SK-N-SH (cell line): ENCODE measurements at regions not wholly inside any gene's neighbourhood (a gene's known extent, or its start where the extent isn't known, plus 50 kb on each side); places are given as distances from the start of the nearest gene placed in this dataset.

Experiments
- CTCF ChIA-PET: fragments of 300-600, 350-600 bp; formaldehyde crosslinking; extraction: SDS; loops from one replicate; lab custom pipeline; 2021; lab: Yijun Ruan, JAX
- POLR2A ChIA-PET: fragments of 350-600 bp; sonication (Branson Sonifier 250); formaldehyde crosslinking; extraction: SDS; loops from one replicate; lab custom pipeline; 2020; ENCODE audit warnings: antibody characterized with exemption, inconsistent platforms; lab: Yijun Ruan, JAX
- DNase-seq: peaks from one replicate; pipeline ENCODE4 v3.0.0; 2012
- H2AFZ ChIP-seq: fragments of 200-600 bp; sonication (generic); 2 replicates; pipeline ENCODE4 v1.8.1; 2016; ENCODE audit warnings: antibody characterized with exemption, mild to moderate bottlenecking, low read depth
- H3F3A ChIP-seq: fragments of 200-600 bp; sonication (generic); replicated peaks from 2 replicates; pipeline ENCODE3; 2016; ENCODE audit warnings: antibody characterized with exemption, mild to moderate bottlenecking; ENCODE audit not compliant: insufficient read depth
- H3K27ac ChIP-seq, 2 experiments: fragments of 200-500 bp in 1 of 2; fragments of 200-600 bp in 1 of 2; sonication (Bioruptor generic) in 1 of 2; sonication (generic), shearing (Covaris generic) in 1 of 2; 2 replicates each; pipeline versions ENCODE4 v1.5.1 to v1.6.1; 2014 to 2016; ENCODE audit warnings: low read depth in 2 of 2, inconsistent platforms in 1 of 2, low read length in 1 of 2, mild to moderate bottlenecking in 1 of 2, mixed read lengths in 1 of 2
- H3K27me3 ChIP-seq: fragments of 200-600 bp; sonication (generic), shearing (Covaris generic); 2 replicates; pipeline ENCODE4 v1.6.1; 2016; ENCODE audit warnings: mixed run types; ENCODE audit not compliant: insufficient read depth
- H3K36me3 ChIP-seq, 2 experiments: fragments of 200-500 bp in 1 of 2; fragments of 200-600 bp in 1 of 2; sonication (Bioruptor generic) in 1 of 2; sonication (generic) in 1 of 2; replicated peaks in 1 of 2; 2 replicates each; pipeline versions ENCODE3 to v1.5.1; 2014 to 2016; ENCODE audit warnings: low read length in 1 of 2, mild to moderate bottlenecking in 1 of 2; ENCODE audit not compliant: insufficient read depth in 2 of 2, control insufficient read depth in 1 of 2
- H3K4me1 ChIP-seq, 2 experiments: fragments of 200-500 bp in 1 of 2; fragments of 200-600 bp in 1 of 2; sonication (Bioruptor generic) in 1 of 2; sonication (generic), shearing (Covaris generic) in 1 of 2; 2 replicates each; pipeline versions ENCODE4 v1.5.1 to v1.6.1; 2014 to 2016; ENCODE audit warnings: low read depth in 1 of 2, low read length in 1 of 2, mixed run types in 1 of 2; ENCODE audit not compliant: insufficient read depth in 2 of 2, control insufficient read depth in 1 of 2
- H3K4me2 ChIP-seq: fragments of 200-600 bp; sonication (generic), shearing (Covaris generic); 2 replicates; pipeline ENCODE4 v1.6.1; 2017; ENCODE audit warnings: mixed run types
- H3K4me3 ChIP-seq, 2 experiments: fragments of 200-500 bp in 1 of 2; fragments of 200-600 bp in 1 of 2; sonication (Bioruptor generic) in 1 of 2; sonication (generic), shearing (Covaris generic) in 1 of 2; 2 replicates each; pipeline versions ENCODE4 v1.5.1 to v1.8.1; 2014 to 2016; ENCODE audit warnings: low read depth in 2 of 2, inconsistent platforms in 1 of 2, low read length in 1 of 2, mild to moderate bottlenecking in 1 of 2, mixed read lengths in 1 of 2, moderate library complexity in 1 of 2
- H3K79me2 ChIP-seq: fragments of 200-600 bp; sonication (generic); 2 replicates; pipeline ENCODE4 v1.8.1; 2017; ENCODE audit warnings: mild to moderate bottlenecking; ENCODE audit not compliant: insufficient read depth
- H3K9ac ChIP-seq: fragments of 200-600 bp; sonication (generic); 2 replicates; pipeline ENCODE4 v1.6.1; 2017; ENCODE audit warnings: mixed run types
- H3K9me2 ChIP-seq: fragments of 200-600 bp; sonication (generic); 2 replicates; pipeline ENCODE4 v1.6.1; 2017; ENCODE audit warnings: mixed run types
- H3K9me3 ChIP-seq: fragments of 200-600 bp; sonication (generic); 2 replicates; pipeline ENCODE4 v1.6.1; 2017; ENCODE audit warnings: mixed run types, mild to moderate bottlenecking, moderate library complexity
- H4K20me1 ChIP-seq: fragments of 200-600 bp; sonication (generic); 2 replicates; pipeline ENCODE4 v1.6.1; 2017; ENCODE audit warnings: mild to moderate bottlenecking, mixed run types; ENCODE audit not compliant: insufficient read depth
- CHD2 ChIP-seq: fragments of 150-350 bp; IDR thresholded peaks from 2 replicates; pipeline ENCODE4 v1.6.1; 2018; ENCODE audit warnings: low read length; ENCODE audit not compliant: partially characterized antibody
- EZH2phosphoT487 ChIP-seq: fragments of 200-600 bp; sonication (generic); IDR thresholded peaks from 2 replicates; pipeline ENCODE4 v1.6.1; 2017; ENCODE audit warnings: low read depth, mixed run types, mild to moderate bottlenecking, antibody characterized with exemption, moderate library complexity, borderline replicate concordance
- FOXJ3 ChIP-seq: sonication (generic); formaldehyde crosslinking; IDR thresholded peaks from 2 replicates; pipeline ENCODE4 v1.5.1; 2020; ENCODE audit warnings: mild to moderate bottlenecking, missing genetic modification reagents
- FOXM1 ChIP-seq: IDR thresholded peaks from 2 replicates; pipeline ENCODE4 v1.4.0; 2012; ENCODE audit warnings: low read depth, mild to moderate bottlenecking
- NRF1 ChIP-seq: IDR thresholded peaks from 2 replicates; pipeline ENCODE4 v1.6.1; 2012; ENCODE audit warnings: low read depth, mild to moderate bottlenecking, low read length
- RAD21 ChIP-seq: IDR thresholded peaks from 2 replicates; pipeline ENCODE4 v1.6.1; 2012; ENCODE audit warnings: mild to moderate bottlenecking, low read length
- RXRA ChIP-seq: IDR thresholded peaks from 2 replicates; pipeline ENCODE4 v1.4.0; 2012; ENCODE audit warnings: low read depth, mild to moderate bottlenecking, borderline replicate concordance
- SIN3A ChIP-seq: IDR thresholded peaks from 2 replicates; pipeline ENCODE4 v1.6.1; 2012; ENCODE audit warnings: low read depth, mild to moderate bottlenecking, low read length, moderate library complexity, borderline replicate concordance
- TAF1 ChIP-seq: IDR thresholded peaks from 2 replicates; pipeline ENCODE4 v1.6.1; 2012; ENCODE audit warnings: low read depth, mild to moderate bottlenecking, low read length, moderate library complexity, borderline replicate concordance
- TEAD4 ChIP-seq: IDR thresholded peaks from 2 replicates; pipeline ENCODE4 v1.4.0; 2012; ENCODE audit warnings: mild to moderate bottlenecking, borderline replicate concordance; ENCODE audit not compliant: insufficient read depth
- USF1 ChIP-seq: IDR thresholded peaks from 2 replicates; pipeline ENCODE4 v1.4.0; 2012; ENCODE audit warnings: low read depth, borderline replicate concordance
- ZBTB33 ChIP-seq: IDR thresholded peaks from 2 replicates; pipeline ENCODE4 v1.4.0; 2012; ENCODE audit warnings: low read depth, borderline replicate concordance
- WGBS: methylation state at CpG from one replicate; pipeline ENCODE4 v1.1.6; 2017; ENCODE audit warnings: low lambda C conversion rate; 5-methylcytosine and 5-hydroxymethylcytosine counted together
- TF ChIP-seq, protein P1 (sequence below): fragments of 150-350 bp; IDR thresholded peaks from 2 replicates; pipeline ENCODE4 v1.6.1; 2017; ENCODE audit warnings: antibody characterized with exemption, low read length, low read depth, borderline replicate concordance
- TF ChIP-seq, protein P2 (sequence below): IDR thresholded peaks from 2 replicates; pipeline ENCODE4 v1.6.1; 2012; ENCODE audit warnings: mild to moderate bottlenecking, low read depth, low read length, moderate library complexity
- TF ChIP-seq, protein P3 (sequence below): IDR thresholded peaks from 2 replicates; pipeline ENCODE4 v1.4.0; 2012; ENCODE audit warnings: low read depth

DNA sequence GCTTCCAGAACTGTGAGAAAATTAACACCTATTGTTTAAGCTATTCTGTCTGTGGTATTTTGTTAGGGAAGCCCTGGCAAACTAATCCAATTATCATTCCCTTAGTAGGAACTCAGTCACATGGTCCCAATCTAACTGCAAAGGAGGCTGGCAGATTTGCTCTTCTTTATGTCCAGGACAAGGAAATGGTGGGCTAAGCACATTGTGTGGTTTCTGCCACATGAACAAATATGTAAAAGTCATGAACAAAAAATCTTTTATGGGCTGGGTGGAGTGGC, 278.6 kb upstream of the RPL38 start (continued):
- no peak for TF ChIP-seq USF1

- Histone ChIP-seq H3K9me3 (peaks cover 5% of the 10 kb centered on the region; the same call in 1 of the 2 replicates), H3K36me3 (no peaks in the 10 kb centered on the region), H3K9ac (no peak overlapping the region), H3K27me3 (no peaks in the 10 kb centered on the region), H3K4me1 (peaks cover 0 to 2% of the 10 kb centered on the region in 2 experiments; a peak in 1 of 4 replicates), H3K9me2 (no peaks in the 10 kb centered on the region), H4K20me1 (no peaks in the 10 kb centered on the region), H3K79me2 (no peaks in the 10 kb centered on the region), H3K27ac (no peak overlapping the region), H2AFZ (no peak overlapping the region), H3F3A (no peaks in the 10 kb centered on the region), H3K4me2 (no peak overlapping the region), H3K4me3 (no peak overlapping the region)
- DNase-seq = no peak
- WGBS = 22% methylated on average over 8 of the region's 8 CpGs
- CTCF ChIA-PET = interaction anchor here (0.9 to 1.6 kb wide), 9 partner anchors 13 to 500 kb away, joined by 3 to 7 read pairs (median 3); no protein-coding TSS in a partner anchor
- POLR2A ChIA-PET = no interaction called here
- TF ChIP-seq, protein P1, sequence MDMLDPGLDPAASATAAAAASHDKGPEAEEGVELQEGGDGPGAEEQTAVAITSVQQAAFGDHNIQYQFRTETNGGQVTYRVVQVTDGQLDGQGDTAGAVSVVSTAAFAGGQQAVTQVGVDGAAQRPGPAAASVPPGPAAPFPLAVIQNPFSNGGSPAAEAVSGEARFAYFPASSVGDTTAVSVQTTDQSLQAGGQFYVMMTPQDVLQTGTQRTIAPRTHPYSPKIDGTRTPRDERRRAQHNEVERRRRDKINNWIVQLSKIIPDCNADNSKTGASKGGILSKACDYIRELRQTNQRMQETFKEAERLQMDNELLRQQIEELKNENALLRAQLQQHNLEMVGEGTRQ = no peak
- TF ChIP-seq CHD2 = no peak
These were observed 273.5 kb upstream of the RPL38 start for GRCh38 chr17:73929860-73930430.

GRCh38 chr17:73932216-73932749, 271.2 kb upstream of the RPL38 start:
- Histone ChIP-seq H3F3A (no peaks in the 10 kb centered on the region), H3K36me3 (no peaks in the 10 kb centered on the region), H3K4me1 (peaks cover 0 to 5% of the 10 kb centered on the region in 2 experiments; a peak in 1 of 4 replicates), H3K4me3 (no peak overlapping the region), H2AFZ (no peak overlapping the region), H3K9me3 (peaks cover 5% of the 10 kb centered on the region; the same call in 1 of the 2 replicates), H3K27me3 (no peaks in the 10 kb centered on the region), H3K27ac (no peak overlapping the region), H3K79me2 (no peaks in the 10 kb centered on the region), H3K9ac (no peak overlapping the region), H3K4me2 (no peak overlapping the region), H4K20me1 (no peaks in the 10 kb centered on the region), H3K9me2 (no peaks in the 10 kb centered on the region)
- POLR2A ChIA-PET = no interaction called here
- CTCF ChIA-PET = interaction anchor here (0.7 to 1.2 kb wide), 4 partner anchors 58 to 79 kb away, joined by 3 read pairs; no protein-coding TSS in a partner anchor
- no peak for DNase-seq
- WGBS = 58% methylated on average over 9 of the region's 9 CpGs
- TF ChIP-seq NRF1 (no peak), TAF1 (no peak), EZH2phosphoT487 (no peak), ZBTB33 (no peak), FOXM1 (no peak), RAD21 (no peak), FOXJ3 (CRISPR knock-in tag) (no peak), TEAD4 (no peak), SIN3A (no peak), RXRA (no peak), USF1 (no peak)
- TF ChIP-seq, protein P2, sequence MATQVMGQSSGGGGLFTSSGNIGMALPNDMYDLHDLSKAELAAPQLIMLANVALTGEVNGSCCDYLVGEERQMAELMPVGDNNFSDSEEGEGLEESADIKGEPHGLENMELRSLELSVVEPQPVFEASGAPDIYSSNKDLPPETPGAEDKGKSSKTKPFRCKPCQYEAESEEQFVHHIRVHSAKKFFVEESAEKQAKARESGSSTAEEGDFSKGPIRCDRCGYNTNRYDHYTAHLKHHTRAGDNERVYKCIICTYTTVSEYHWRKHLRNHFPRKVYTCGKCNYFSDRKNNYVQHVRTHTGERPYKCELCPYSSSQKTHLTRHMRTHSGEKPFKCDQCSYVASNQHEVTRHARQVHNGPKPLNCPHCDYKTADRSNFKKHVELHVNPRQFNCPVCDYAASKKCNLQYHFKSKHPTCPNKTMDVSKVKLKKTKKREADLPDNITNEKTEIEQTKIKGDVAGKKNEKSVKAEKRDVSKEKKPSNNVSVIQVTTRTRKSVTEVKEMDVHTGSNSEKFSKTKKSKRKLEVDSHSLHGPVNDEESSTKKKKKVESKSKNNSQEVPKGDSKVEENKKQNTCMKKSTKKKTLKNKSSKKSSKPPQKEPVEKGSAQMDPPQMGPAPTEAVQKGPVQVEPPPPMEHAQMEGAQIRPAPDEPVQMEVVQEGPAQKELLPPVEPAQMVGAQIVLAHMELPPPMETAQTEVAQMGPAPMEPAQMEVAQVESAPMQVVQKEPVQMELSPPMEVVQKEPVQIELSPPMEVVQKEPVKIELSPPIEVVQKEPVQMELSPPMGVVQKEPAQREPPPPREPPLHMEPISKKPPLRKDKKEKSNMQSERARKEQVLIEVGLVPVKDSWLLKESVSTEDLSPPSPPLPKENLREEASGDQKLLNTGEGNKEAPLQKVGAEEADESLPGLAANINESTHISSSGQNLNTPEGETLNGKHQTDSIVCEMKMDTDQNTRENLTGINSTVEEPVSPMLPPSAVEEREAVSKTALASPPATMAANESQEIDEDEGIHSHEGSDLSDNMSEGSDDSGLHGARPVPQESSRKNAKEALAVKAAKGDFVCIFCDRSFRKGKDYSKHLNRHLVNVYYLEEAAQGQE = no peak
- TF ChIP-seq, protein P3, sequence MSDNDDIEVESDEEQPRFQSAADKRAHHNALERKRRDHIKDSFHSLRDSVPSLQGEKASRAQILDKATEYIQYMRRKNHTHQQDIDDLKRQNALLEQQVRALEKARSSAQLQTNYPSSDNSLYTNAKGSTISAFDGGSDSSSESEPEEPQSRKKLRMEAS = no peak
